ENCODE measurements at regions not wholly inside any gene's neighbourhood (a gene's known extent, or its start where the extent isn't known, plus 50 kb on each side); places are given as distances from the start of the nearest gene placed in this dataset.

DNA sequence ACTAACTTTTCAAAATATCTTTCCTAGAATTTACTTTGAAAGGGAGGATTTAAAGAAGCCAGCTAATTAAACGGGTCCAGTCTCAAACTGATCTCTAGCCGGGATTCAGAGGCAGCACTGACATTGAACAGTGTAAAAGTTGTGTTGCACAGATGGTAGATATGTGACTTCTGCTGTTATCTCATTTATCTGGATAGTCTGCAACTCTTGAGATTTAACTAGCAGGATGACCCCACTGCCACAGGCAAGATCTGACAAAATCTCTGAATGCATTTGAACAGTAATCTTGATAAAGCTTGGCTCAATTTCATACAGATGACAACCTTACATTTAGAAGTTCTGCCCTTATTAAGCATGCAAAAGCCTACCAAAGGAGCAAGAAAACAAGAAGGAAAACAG, 138.0 kb upstream of the CPNE8 start:
- DNase-seq: no peak

DNA sequence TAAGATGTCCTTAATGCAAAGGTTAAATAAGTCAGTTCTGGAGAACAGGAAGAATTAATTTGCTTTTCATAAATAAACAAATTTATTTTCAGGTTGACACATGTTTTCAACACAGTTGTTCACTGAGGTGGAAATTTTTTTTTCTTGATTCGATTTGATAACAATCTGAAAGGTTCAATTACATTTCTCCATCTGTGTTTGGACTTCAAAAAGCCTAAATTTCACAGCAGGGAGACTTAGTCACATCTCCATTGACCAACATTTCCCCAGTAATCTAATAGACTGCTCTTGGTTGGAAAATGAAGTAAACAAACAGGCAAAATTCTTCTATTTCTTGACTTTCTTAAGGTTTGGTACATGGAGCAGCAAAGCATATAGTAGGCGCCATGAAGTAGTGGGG, 134.9 kb upstream of the CPNE8 start:
- no peak for DNase-seq

- DNase-seq: no peak
Measured at GRCh38 chr12:39037115-39037514, 131.7 kb upstream of the CPNE8 start.

- no peak for DNase-seq
Measured at GRCh38 chr12:39036105-39036504, 130.7 kb upstream of the CPNE8 start.

DNA sequence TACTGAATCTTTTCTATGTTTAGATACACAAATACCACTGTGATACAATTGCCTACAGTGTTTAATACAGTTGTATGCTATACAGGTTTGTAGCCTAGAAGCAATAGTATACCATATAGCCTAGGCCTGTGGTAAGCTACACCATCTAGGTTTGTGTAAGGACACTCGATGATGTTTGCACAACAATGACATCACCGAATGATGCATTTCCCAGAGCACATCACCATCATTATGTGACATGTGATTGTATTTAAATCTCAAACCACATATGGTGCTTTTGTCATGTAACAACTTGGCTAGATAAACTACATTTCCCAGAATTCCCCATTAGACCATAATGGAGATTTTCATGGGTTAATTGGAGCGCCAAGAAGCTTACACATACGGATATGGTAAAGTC, 128.4 kb upstream of the CPNE8 start:
- DNase-seq: no peak

- no peak for DNase-seq
Measured at GRCh38 chr12:39032448-39032847, 127.1 kb upstream of the CPNE8 start.

- no peak for DNase-seq
Measured at GRCh38 chr12:39032034-39032433, 126.6 kb upstream of the CPNE8 start.

DNA sequence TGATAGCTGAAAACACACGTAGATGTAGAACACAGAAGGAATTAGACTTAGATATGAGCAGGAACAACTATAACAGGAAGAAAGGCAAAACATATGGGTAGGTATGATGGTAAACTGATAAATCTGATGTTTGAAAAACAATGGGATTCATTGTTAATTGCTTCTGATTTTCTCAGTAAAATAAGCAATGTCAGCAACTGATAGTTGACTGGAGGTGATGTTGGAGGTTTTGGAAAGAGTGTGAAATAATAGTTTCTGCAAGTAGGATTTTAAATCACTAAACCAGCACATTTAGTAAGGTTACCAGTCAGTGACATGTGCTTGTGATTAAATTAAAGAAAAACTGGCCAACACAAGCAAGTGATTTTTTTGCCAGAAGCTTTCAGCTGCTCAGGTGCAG, 123.0 kb upstream of the CPNE8 start:
- DNase-seq: no peak

DNA sequence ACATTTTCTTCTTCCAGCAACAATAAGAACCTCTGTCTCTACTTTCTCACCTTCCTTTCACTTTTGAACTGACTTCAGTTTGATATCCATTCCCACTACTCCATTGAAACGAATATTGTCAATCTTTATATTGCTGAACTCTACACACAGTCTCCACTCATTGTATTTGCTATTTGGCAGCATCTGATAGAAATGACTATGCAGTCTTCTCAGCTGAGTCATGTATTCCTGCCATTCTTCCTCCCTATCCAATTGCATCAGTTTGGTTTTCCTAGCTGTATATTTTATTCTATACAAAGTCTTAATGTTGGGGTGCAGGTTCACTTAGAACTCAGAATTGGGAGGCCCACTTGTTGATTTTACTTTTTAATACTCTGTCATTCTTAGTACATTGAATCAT, 107.5 kb upstream of the CPNE8 start:
- DNase-seq: no peak

- no peak for DNase-seq
Measured at GRCh38 chr12:39011166-39011565, 105.8 kb upstream of the CPNE8 start.

DNA sequence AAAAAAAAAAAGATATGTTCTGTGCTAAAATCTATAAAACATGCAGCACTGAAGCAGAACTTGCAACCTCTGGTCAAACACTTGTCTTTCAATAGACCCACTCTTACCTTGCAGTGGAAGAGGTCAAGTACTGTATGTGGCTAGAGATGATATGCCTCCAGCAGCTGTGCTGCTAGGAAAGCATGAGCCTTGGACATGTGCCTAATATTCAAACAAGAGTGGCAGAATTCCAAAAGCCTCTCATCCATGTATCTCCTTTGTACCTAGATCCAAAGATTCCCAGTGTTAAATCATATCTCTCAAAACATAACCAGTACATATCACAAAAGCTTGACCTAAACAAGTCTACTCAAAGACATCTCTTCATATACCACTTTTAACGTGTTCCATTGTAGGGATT, 105.0 kb upstream of the CPNE8 start:
- DNase-seq: no peak

GRCh38 chr12:39007619-39008018, 102.2 kb upstream of the CPNE8 start:
- no peak for DNase-seq

DNA sequence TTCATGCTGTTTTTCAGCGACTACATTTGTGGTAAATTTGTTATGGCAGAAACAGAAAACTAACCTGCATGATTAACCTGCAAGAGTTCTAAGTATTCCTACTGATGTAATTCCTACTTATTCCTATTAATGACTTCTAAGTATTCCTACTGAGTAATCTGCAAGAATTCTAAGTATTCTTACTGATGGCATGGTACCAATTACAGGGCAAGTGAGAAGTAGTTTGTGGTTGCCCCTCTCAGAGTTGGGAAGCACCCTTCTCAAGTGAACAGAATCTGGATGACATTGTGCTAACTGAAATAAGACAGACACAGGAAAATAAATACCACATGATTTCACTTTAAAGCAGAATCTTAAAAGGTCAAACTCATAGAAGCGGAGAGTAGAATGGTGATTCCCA, 100.9 kb upstream of the CPNE8 start:
- DNase-seq: no peak

- no peak for DNase-seq
Measured at GRCh38 chr12:39005671-39006070, 100.3 kb upstream of the CPNE8 start.

DNA sequence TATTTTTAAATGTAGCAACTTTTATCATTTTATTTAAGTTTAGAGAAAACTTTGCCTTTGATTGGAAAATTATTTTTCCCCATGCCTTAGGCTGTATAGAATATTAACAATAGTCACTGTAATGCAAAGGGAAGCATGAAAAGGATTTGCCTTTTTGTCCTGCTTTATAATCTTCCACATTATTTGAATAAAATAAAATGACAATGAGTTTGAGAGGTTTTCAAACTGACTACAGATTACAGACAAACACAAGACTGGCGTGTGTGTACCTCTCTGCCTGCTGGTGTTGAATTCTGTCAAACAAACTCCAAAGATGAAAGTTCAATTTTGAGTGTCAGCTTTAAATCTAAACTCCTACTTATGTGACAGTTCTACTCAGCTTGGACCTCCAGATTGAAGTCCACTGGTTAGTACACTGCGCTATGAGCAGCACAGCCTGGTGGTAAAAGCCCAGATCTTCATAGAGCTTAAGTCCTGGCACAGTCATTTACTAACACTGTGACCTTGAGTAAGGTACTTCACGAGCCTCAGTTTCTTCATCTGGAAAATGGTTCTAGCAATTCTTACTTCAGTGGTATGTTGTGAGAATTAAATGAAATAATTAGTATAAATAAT, 98.3 kb upstream of the CPNE8 start:
- DNase-seq: no peak

- no peak for DNase-seq
Measured at GRCh38 chr12:39000370-39000769, 95.0 kb upstream of the CPNE8 start.

- DNase-seq: no peak
Measured at GRCh38 chr12:38998887-38999482, 93.6 kb upstream of the CPNE8 start.

GRCh38 chr12:38995249-38995648, 89.9 kb upstream of the CPNE8 start:
- no peak for DNase-seq

DNA sequence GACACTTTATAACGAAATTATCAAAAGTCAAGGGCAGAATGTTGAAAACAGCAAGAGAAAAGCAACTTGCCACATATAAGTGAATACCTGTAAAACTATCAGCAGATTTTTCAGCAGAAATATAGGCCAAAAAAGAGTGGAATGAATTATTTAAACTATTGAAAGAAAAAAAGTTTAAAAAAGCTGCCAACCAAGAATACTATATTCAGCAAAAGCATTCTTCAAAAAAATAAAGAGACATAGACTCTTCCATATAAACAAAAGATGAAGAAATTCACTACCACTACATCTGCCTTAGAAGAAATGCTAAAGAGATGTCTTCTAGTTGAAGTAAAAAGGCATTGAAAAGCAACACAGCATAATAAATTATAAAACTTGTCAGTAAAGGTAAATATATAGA, 80.6 kb upstream of the CPNE8 start:
- no peak for DNase-seq

DNA sequence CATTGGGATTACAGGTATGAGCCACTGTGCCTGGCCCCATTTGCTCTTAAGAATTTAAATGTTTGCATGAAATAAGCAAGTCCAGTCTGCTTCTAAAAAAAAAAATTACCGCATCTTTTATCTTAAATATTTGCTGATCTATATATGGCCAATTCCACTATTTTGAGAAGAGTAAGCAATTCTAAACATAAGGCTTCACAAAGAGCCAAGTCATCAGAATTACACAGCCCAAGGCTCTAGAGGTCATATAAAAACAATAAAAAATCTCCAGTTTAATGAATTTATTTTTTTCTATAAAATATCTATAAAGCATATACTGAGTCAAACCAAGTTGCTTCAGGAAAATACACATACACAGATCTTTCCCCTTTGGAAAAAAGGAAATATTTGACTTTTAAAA, 79.0 kb upstream of the CPNE8 start:
- no peak for DNase-seq

DNA sequence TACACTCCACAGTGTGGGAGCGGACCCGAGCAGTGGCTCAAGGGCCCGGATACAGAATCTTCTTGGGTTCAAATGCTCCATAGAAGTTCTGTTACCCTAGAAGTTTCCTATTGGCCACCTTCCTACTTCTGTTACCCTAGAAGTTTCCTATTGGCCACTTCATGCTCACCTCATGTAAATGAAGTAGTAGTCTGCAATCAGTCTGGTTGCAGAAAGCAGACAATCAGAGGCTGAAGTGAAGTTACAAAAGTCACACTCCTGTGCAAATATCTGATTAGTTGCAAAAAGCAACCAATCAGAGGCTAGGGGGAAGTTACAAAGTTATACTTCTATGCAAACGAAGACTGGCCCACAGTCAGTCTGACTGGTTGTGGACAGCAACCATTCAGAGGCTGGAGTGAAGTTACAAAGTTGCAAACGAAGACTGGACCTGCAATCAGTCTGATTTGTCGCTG, 77.8 kb upstream of the CPNE8 start:
- no peak for DNase-seq

DNA sequence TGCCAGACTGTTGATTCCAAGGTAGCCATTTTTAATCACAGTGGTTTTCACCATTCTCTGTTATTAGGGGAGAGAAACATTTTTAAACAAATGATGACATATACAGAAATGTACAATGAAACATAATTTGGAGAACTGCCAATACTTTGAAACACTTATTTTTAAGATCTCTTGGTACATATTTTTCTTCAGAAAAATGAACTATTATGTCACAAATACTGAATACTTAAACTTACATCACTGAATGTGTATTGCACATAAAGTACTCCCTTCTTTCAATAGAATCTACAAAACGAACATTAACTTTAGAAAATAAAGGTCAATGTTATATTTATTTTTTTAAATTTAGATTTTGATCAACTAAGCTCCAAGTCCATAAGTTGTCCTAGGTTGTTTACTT, 71.7 kb upstream of the CPNE8 start:
- DNase-seq: no peak

GRCh38 chr12:38969706-38970105, 64.3 kb upstream of the CPNE8 start:
- DNase-seq: no peak

DNA sequence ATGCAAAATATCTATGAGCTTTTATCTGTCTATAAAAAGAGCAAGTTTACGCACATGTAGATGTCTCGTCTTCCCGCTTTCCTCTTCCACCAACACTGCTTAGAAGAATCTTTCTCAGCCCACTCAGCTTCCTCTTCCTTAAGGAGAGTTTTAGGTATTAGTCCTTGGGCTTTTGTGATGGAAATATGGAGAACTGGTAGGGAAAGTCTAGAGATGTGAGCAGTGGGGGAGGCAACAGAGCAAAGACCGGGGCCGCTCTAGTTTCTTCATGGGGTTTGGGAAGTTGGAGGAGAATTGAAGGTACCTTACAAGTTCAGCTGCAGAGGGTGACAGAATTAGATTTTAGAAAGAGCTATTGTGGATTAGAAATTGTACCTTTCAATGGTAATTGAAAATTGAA, 56.3 kb upstream of the CPNE8 start:
- DNase-seq: no peak

DNA sequence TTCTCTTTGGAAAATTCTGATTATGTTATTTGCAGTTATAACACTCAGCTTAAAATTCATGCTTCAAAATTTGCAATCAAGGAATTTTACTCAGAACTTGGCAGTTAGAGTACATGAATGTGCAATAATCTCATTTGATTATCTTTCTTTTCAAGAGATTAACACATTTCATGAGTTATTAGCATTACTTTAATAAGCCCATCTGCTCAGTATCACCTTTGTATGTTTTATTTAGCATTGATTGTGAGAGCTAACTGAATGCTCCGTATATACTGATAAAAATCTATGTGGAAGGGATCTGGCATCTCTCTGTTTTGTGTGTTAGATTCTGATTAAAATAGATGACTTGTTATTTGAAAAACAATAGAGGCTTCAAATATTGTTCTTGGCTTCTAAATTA, 55.6 kb upstream of the CPNE8 start:
- no peak for DNase-seq
